WERI-Rb-1 (cell line): ENCODE measurements at regions not wholly inside any gene's neighbourhood (a gene's known extent, or its start where the extent isn't known, plus 50 kb on each side); places are given as distances from the start of the nearest gene placed in this dataset.
"Not testable (repeated sequence)": the region's sequence is repeated elsewhere in the genome, so short reads cannot be mapped to it uniquely, and the experiment has no call there.

ENCODE experiments used
- DNase-seq: peaks from one replicate; pipeline ENCODE4 v3.0.0-alpha.2; 2020
- H3K27ac ChIP-seq: fragments of 250-450 bp; sonication (Bioruptor Pico); 2 replicates; pipeline ENCODE4 v1.5.1; 2020; ENCODE audit warnings: mild to moderate bottlenecking, moderate library complexity
- H3K27me3 ChIP-seq: fragments of 250-450 bp; sonication (Bioruptor Pico); 2 replicates; pipeline ENCODE4 v1.5.1; 2021; ENCODE audit warnings: mild to moderate bottlenecking, low read depth, moderate library complexity; ENCODE audit not compliant: insufficient read depth, severe bottlenecking
- H3K36me3 ChIP-seq: fragments of 250-450 bp; sonication (Bioruptor Pico); 2 replicates; pipeline ENCODE4 v1.5.1; 2020; ENCODE audit warnings: mild to moderate bottlenecking, moderate library complexity
- H3K4me3 ChIP-seq: 2 replicates; pipeline ENCODE4 v1.5.1; 2011; ENCODE audit warnings: low read depth, mild to moderate bottlenecking, control low read depth, low read length
- H3K9me3 ChIP-seq: fragments of 250-450 bp; sonication (Bioruptor Pico); 2 replicates; pipeline ENCODE4 v1.5.1; 2021; ENCODE audit warnings: mild to moderate bottlenecking, moderate library complexity; ENCODE audit not compliant: severe bottlenecking
- CTCF ChIP-seq: IDR thresholded peaks from 2 replicates; pipeline ENCODE4 v1.5.1; 2011; ENCODE audit warnings: low read depth, mild to moderate bottlenecking, control low read depth, inconsistent platforms, low read length

GRCh38 chr12:20006871-20007730, 361.2 kb upstream of the PDE3A start:
- no peak overlapping the region for H3K27ac ChIP-seq
- no peak for DNase-seq
- H3K36me3 ChIP-seq = no peaks in the 10 kb centered on the region
- H3K9me3 ChIP-seq = peaks cover 3% of the 10 kb centered on the region
- H3K27me3 ChIP-seq = no peaks in the 10 kb centered on the region
- no peak for TF ChIP-seq CTCF
- H3K4me3 ChIP-seq = no peak overlapping the region

GRCh38 chr12:20009965-20010364, 358.4 kb upstream of the PDE3A start:
- not testable (repeated sequence) for H3K4me3 ChIP-seq, H3K9me3 ChIP-seq, H3K27me3 ChIP-seq, DNase-seq, H3K27ac ChIP-seq, H3K36me3 ChIP-seq

GRCh38 chr12:20011200-20011599, 357.1 kb upstream of the PDE3A start:
- no peak for DNase-seq
- Histone ChIP-seq H3K27ac (no peak overlapping the region), H3K4me3 (no peak overlapping the region), H3K36me3 (no peaks in the 10 kb centered on the region), H3K27me3 (no peaks in the 10 kb centered on the region), H3K9me3 (peaks cover 3% of the 10 kb centered on the region)
- no peak for TF ChIP-seq CTCF

- Histone ChIP-seq H3K27me3 (no peaks in the 10 kb centered on the region), H3K4me3 (no peak overlapping the region), H3K27ac (no peak overlapping the region), H3K36me3 (no peaks in the 10 kb centered on the region), H3K9me3 (no peaks in the 10 kb centered on the region)
- DNase-seq = no peak
- TF ChIP-seq CTCF = no peak
Observed at GRCh38 chr12:20017802-20018201, 350.5 kb upstream of the PDE3A start.

- DNase-seq = no peak
- no peak overlapping the region for H3K27ac ChIP-seq
- TF ChIP-seq CTCF = no peak
Observed at GRCh38 chr12:20018406-20018805, 349.9 kb upstream of the PDE3A start.

GRCh38 chr12:20024194-20024593, 344.1 kb upstream of the PDE3A start:
- H3K36me3 ChIP-seq = no peaks in the 10 kb centered on the region
- no peak for TF ChIP-seq CTCF
- H3K27me3 ChIP-seq = no peaks in the 10 kb centered on the region
- H3K4me3 ChIP-seq = no peak overlapping the region
- DNase-seq = no peak
- H3K27ac ChIP-seq = no peak overlapping the region
- H3K9me3 ChIP-seq = no peaks in the 10 kb centered on the region

More at GRCh38 chr12:20018406-20018805, 349.9 kb upstream of the PDE3A start:
- Histone ChIP-seq H3K4me3 (no peak overlapping the region), H3K36me3 (no peaks in the 10 kb centered on the region), H3K9me3 (no peaks in the 10 kb centered on the region), H3K27me3 (no peaks in the 10 kb centered on the region)
